Heart left ventricle (tissue), 13 donors: ENCODE measurements at regions not wholly inside any gene's neighbourhood (a gene's known extent, or its start where the extent isn't known, plus 50 kb on each side); places are given as distances from the start of the nearest gene placed in this dataset.

Experiments used
- CTCF ChIP-seq, 12 donors: fragments of 200-600 bp; sonication (generic) in 4 of 12; IDR thresholded peaks; one replicate each; pipeline versions ENCODE4 v1.5.0 to v1.8.0; 2018 to 2022; ENCODE audit warnings: antibody characterized with exemption in 12 of 12, mild to moderate bottlenecking in 5 of 12
- POLR2A ChIP-seq, 2 donors: fragments of 450-650 bp; IDR thresholded peaks; one replicate each; pipeline ENCODE4 v1.6.1; 2017; ENCODE audit warnings: antibody characterized with exemption in 2 of 2, mild to moderate bottlenecking in 2 of 2, moderate library complexity in 2 of 2
- donor health status: ischemic (EF 13 %, LVEDD 7.1; RV severe dilation, severe dysfunction).
- donor health status: DM: no; HTN: yes; CAD: no.
- donor health status: DM: no; HTN: no; CAD: no.
- donor health status: ischemic (EF 25% LVEDD 6.9; RV normal size, moderate dysfunction).
- donor health status: ischemic (EF 25% LVEDD 5.7; RV mildly dilated, moderate dysfunction).
- donor health status: ischemic (EF 35%, LVEDD 5.7; RV mildly dilated, moderate dysfunction).
- donor health status: nonischemic (EF 11% LVEDD 7.7; RV severe dilation, severe dysfunction).
- donor health status: DM: yes; HTN: yes; CAD: no.
- donor health status: PGD.
- donor health status: ischemic (EF 29% LVEDD 5.4; RV normal size, mild dysfunction).
- donor health status: nonischemic (EF 23%, LVEDD 6.1; RV moderate dilation, normal function).

GRCh38 chr3:194894538-194894937, 208.9 kb downstream of the FAM43A start:
- TF ChIP-seq CTCF (IDR thresholded peaks at IDR 0.05) (no peak), POLR2A (IDR thresholded peaks at IDR 0.05) (no peak)
